ENCODE measurements at regions not wholly inside any gene's neighbourhood (a gene's known extent, or its start where the extent isn't known, plus 50 kb on each side); places are given as distances from the start of the nearest gene placed in this dataset.
A peak's percentile ranks its signal among the peaks of the same experiment; 100 is the strongest.

GRCh38 chr5:31091501-31091900, 102.0 kb upstream of the CDH6 start:
- in situ Hi-C loops (cut with MboI; ENCODE audit: low pct_unique_long_range_greater_than_20kb in 2 of 9, low sequenced_read_pairs in 9 of 9, unreplicated experiment in 9 of 9): no loop called here
- 18 to 100% (median 90%) methylated on average over 2 to 5 of the region's 5 CpGs for WGBS, 10 experiments
- ATAC-seq (replicated peaks in 6 of 8): no peak
- Histone ChIP-seq H3K4me1 (replicated peaks in 1 of 2) (peaks cover 0 to 5% of the 10 kb centered on the region in 2 donors), H3K27ac (no peak overlapping the region), H3K4me3 (no peak overlapping the region)

GRCh38 chr5:31090467-31090866, 103.0 kb upstream of the CDH6 start:
- Histone ChIP-seq H3K4me3 (no peak overlapping the region), H3K4me1 (replicated peaks in 1 of 2) (peaks cover 0 to 5% of the 10 kb centered on the region in 2 donors), H3K27ac (no peak overlapping the region)
- 17 to 100% (median 94%) methylated on average over 1 to 3 of the region's 3 CpGs; no CpG with 5 or more reads in 1 of the 10 experiments for WGBS, 10 experiments
- in situ Hi-C loops (cut with MboI; ENCODE audit: low pct_unique_long_range_greater_than_20kb in 2 of 9, low sequenced_read_pairs in 9 of 9, unreplicated experiment in 9 of 9): no loop called here
- no peak for ATAC-seq (replicated peaks in 6 of 8)

- no peak overlapping the region for H3K27ac ChIP-seq
- in situ Hi-C loops (cut with MboI; ENCODE audit: low pct_unique_long_range_greater_than_20kb in 2 of 9, low sequenced_read_pairs in 9 of 9, unreplicated experiment in 9 of 9): no loop called here
- H3K4me1 ChIP-seq (replicated peaks in 1 of 2): peaks cover 0 to 5% of the 10 kb centered on the region in 2 donors
- H3K4me3 ChIP-seq: no peak overlapping the region
- 19 to 81% (median 63%) methylated on average over 2 to 5 of the region's 5 CpGs; no CpG with 5 or more reads in 1 of the 10 experiments for WGBS, 10 experiments
- peak in 2 of 8 experiments; percentile 30 to 46 for ATAC-seq (replicated peaks in 6 of 8)
Measured at GRCh38 chr5:31086839-31087415, 106.6 kb upstream of the CDH6 start.

- no peak for ATAC-seq (replicated peaks in 6 of 8)
- H3K27ac ChIP-seq: no peak overlapping the region
- no peak overlapping the region for H3K4me3 ChIP-seq
- 26 to 100% (median 93%) methylated on average over 1 to 5 of the region's 5 CpGs for WGBS, 10 experiments
- in situ Hi-C loops (cut with MboI; ENCODE audit: low pct_unique_long_range_greater_than_20kb in 2 of 9, low sequenced_read_pairs in 9 of 9, unreplicated experiment in 9 of 9): no loop called here
- peaks cover 0 to 5% of the 10 kb centered on the region in 2 donors for H3K4me1 ChIP-seq (replicated peaks in 1 of 2)
Measured at GRCh38 chr5:31084871-31085270, 108.6 kb upstream of the CDH6 start.

GRCh38 chr5:31083364-31083763, 110.1 kb upstream of the CDH6 start:
- in situ Hi-C loops (cut with MboI; ENCODE audit: low pct_unique_long_range_greater_than_20kb in 2 of 9, low sequenced_read_pairs in 9 of 9, unreplicated experiment in 9 of 9): no loop called here
- H3K4me1 ChIP-seq (replicated peaks in 1 of 2): peaks cover 0 to 8% of the 10 kb centered on the region in 2 donors
- no peak for ATAC-seq (replicated peaks in 6 of 8)
- no peak overlapping the region for H3K4me3 ChIP-seq
- no peak overlapping the region for H3K27ac ChIP-seq
- WGBS, 10 experiments: 12 to 100% (median 92%) methylated on average over 1 to 2 of the region's 2 CpGs

- WGBS, 10 experiments: 18 to 100% (median 67%) methylated on average over 1 to 2 of the region's 2 CpGs; no CpG with 5 or more reads in 1 of the 10 experiments
- in situ Hi-C loops (cut with MboI; ENCODE audit: low pct_unique_long_range_greater_than_20kb in 2 of 9, low sequenced_read_pairs in 9 of 9, unreplicated experiment in 9 of 9): no loop called here
- Histone ChIP-seq H3K4me3 (no peak overlapping the region), H3K4me1 (replicated peaks in 1 of 2) (peaks cover 0 to 3% of the 10 kb centered on the region in 2 donors), H3K27ac (no peak overlapping the region)
- peak in 3 of 8 experiments; percentile 49 to 98 (median 78) for ATAC-seq (replicated peaks in 6 of 8)
Measured at GRCh38 chr5:31079668-31080067, 113.8 kb upstream of the CDH6 start.

GRCh38 chr5:31078956-31079355, 114.5 kb upstream of the CDH6 start:
- ATAC-seq (replicated peaks in 6 of 8): peak in 1 of 8 experiments; percentile 30
- Histone ChIP-seq H3K4me3 (no peak overlapping the region), H3K27ac (no peak overlapping the region), H3K4me1 (replicated peaks in 1 of 2) (peaks cover 0 to 3% of the 10 kb centered on the region in 2 donors)
- in situ Hi-C loops (cut with MboI; ENCODE audit: low pct_unique_long_range_greater_than_20kb in 2 of 9, low sequenced_read_pairs in 9 of 9, unreplicated experiment in 9 of 9): no loop called here
- 14 to 90% (median 23%) methylated on average over 2 to 3 of the region's 3 CpGs; no CpG with 5 or more reads in 4 of the 10 experiments for WGBS, 10 experiments

GRCh38 chr5:31075981-31076380, 117.5 kb upstream of the CDH6 start:
- Histone ChIP-seq H3K27ac (no peak overlapping the region), H3K4me3 (no peak overlapping the region), H3K4me1 (replicated peaks in 1 of 2) (peaks cover 0 to 3% of the 10 kb centered on the region in 2 donors)
- in situ Hi-C loops (cut with MboI; ENCODE audit: low pct_unique_long_range_greater_than_20kb in 2 of 9, low sequenced_read_pairs in 9 of 9, unreplicated experiment in 9 of 9): no loop called here
- ATAC-seq (replicated peaks in 6 of 8): no peak
- WGBS, 10 experiments: 10 to 99% (median 83%) methylated on average over 1 to 6 of the region's 6 CpGs; no CpG with 5 or more reads in 1 of the 10 experiments

- H3K4me3 ChIP-seq: no peak overlapping the region
- WGBS, 10 experiments: 0 to 100% (median 82%) methylated on average over 1 of the region's 1 CpG; no CpG with 5 or more reads in 3 of the 10 experiments
- H3K27ac ChIP-seq: no peak overlapping the region
- ATAC-seq (replicated peaks in 6 of 8): peak in 1 of 8 experiments; percentile 4
- peaks cover 4 to 17% of the 10 kb centered on the region in 2 donors for H3K4me1 ChIP-seq (replicated peaks in 1 of 2)
- in situ Hi-C loops (cut with MboI; ENCODE audit: low pct_unique_long_range_greater_than_20kb in 2 of 9, low sequenced_read_pairs in 9 of 9, unreplicated experiment in 9 of 9): no loop called here
Measured at GRCh38 chr5:31068287-31068686, 125.2 kb upstream of the CDH6 start.

GRCh38 chr5:31066655-31067328, 126.7 kb upstream of the CDH6 start:
- in situ Hi-C loops (cut with MboI; ENCODE audit: low pct_unique_long_range_greater_than_20kb in 2 of 9, low sequenced_read_pairs in 9 of 9, unreplicated experiment in 9 of 9): no loop called here
- WGBS, 10 experiments: 0 to 100% (median 93%) methylated on average over 2 to 5 of the region's 5 CpGs; no CpG with 5 or more reads in 1 of the 10 experiments

GRCh38 chr5:31064215-31064614, 129.3 kb upstream of the CDH6 start:
- ATAC-seq (replicated peaks in 6 of 8): no peak
- Histone ChIP-seq H3K27ac (no peak overlapping the region), H3K4me1 (replicated peaks in 1 of 2) (peaks cover 6 to 35% of the 10 kb centered on the region in 2 donors), H3K4me3 (no peak overlapping the region)
- in situ Hi-C loops (cut with MboI; ENCODE audit: low pct_unique_long_range_greater_than_20kb in 2 of 9, low sequenced_read_pairs in 9 of 9, unreplicated experiment in 9 of 9): no loop called here
- 0 to 100% (median 83%) methylated on average over 2 to 3 of the region's 3 CpGs; no CpG with 5 or more reads in 3 of the 10 experiments for WGBS, 10 experiments

More at GRCh38 chr5:31066655-31067328, 126.7 kb upstream of the CDH6 start:
- no peak overlapping the region for H3K27ac ChIP-seq
- H3K4me3 ChIP-seq: no peak overlapping the region
- H3K4me1 ChIP-seq (replicated peaks in 1 of 2): peaks cover 6 to 22% of the 10 kb centered on the region in 2 donors
- peak in 2 of 8 experiments; percentile 31 to 50 for ATAC-seq (replicated peaks in 6 of 8)

GRCh38 chr5:31062902-31063580, 130.4 kb upstream of the CDH6 start:
- in situ Hi-C loops (cut with MboI; ENCODE audit: low pct_unique_long_range_greater_than_20kb in 2 of 9, low sequenced_read_pairs in 9 of 9, unreplicated experiment in 9 of 9): no loop called here
- 7 to 100% (median 82%) methylated on average over 1 to 3 of the region's 3 CpGs; no CpG with 5 or more reads in 1 of the 10 experiments for WGBS, 10 experiments
- H3K4me1 ChIP-seq (replicated peaks in 1 of 2): peaks cover 6 to 31% of the 10 kb centered on the region in 2 donors

GRCh38 chr5:31059889-31060288, 133.6 kb upstream of the CDH6 start:
- H3K4me3 ChIP-seq: no peak overlapping the region
- in situ Hi-C loops (cut with MboI; ENCODE audit: low pct_unique_long_range_greater_than_20kb in 2 of 9, low sequenced_read_pairs in 9 of 9, unreplicated experiment in 9 of 9): no loop called here
- peak in 1 of 8 experiments; percentile 59 for ATAC-seq (replicated peaks in 6 of 8)
- WGBS, 10 experiments: 0 to 100% (median 85%) methylated on average over 1 to 2 of the region's 2 CpGs
- no peak overlapping the region for H3K27ac ChIP-seq
- peaks cover 6 to 31% of the 10 kb centered on the region in 2 donors for H3K4me1 ChIP-seq (replicated peaks in 1 of 2)

More at GRCh38 chr5:31062902-31063580, 130.4 kb upstream of the CDH6 start:
- ATAC-seq (replicated peaks in 6 of 8): peak in 6 of 8 experiments; percentile 45 to 59 (median 53)
- Histone ChIP-seq H3K27ac (no peak overlapping the region), H3K4me3 (no peak overlapping the region)
